Cardiac fibroblast (primary cell): ENCODE measurements at regions not wholly inside any gene's neighbourhood (a gene's known extent, or its start where the extent isn't known, plus 50 kb on each side); places are given as distances from the start of the nearest gene placed in this dataset.
A peak's percentile ranks its signal among the peaks of the same experiment; 100 is the strongest.
"Not testable (repeated sequence)": the region's sequence is repeated elsewhere in the genome, so short reads cannot be mapped to it uniquely, and the experiment has no call there.

ENCODE experiments used
- DNase-seq, 2 donors: peaks; one replicate each; pipeline versions ENCODE4 v3.0.0 to v3.0.0-alpha.2; 2010; ENCODE audit warnings: low read depth in 2 of 2
- H3K4me3 ChIP-seq, 2 donors: replicated peaks in 1 of 2; 1 replicate in 1 of 2; 2 replicates in 1 of 2; pipeline ENCODE4 v1.5.1; 2011; ENCODE audit warnings: low read depth in 2 of 2, low read length in 2 of 2, mild to moderate bottlenecking in 2 of 2, moderate library complexity in 1 of 2
- TF ChIP-seq, protein P1 (sequence below): IDR thresholded peaks from one replicate; pipeline ENCODE4 v1.5.1; 2011; ENCODE audit warnings: low read depth, mild to moderate bottlenecking, low read length, inconsistent platforms

DNA sequence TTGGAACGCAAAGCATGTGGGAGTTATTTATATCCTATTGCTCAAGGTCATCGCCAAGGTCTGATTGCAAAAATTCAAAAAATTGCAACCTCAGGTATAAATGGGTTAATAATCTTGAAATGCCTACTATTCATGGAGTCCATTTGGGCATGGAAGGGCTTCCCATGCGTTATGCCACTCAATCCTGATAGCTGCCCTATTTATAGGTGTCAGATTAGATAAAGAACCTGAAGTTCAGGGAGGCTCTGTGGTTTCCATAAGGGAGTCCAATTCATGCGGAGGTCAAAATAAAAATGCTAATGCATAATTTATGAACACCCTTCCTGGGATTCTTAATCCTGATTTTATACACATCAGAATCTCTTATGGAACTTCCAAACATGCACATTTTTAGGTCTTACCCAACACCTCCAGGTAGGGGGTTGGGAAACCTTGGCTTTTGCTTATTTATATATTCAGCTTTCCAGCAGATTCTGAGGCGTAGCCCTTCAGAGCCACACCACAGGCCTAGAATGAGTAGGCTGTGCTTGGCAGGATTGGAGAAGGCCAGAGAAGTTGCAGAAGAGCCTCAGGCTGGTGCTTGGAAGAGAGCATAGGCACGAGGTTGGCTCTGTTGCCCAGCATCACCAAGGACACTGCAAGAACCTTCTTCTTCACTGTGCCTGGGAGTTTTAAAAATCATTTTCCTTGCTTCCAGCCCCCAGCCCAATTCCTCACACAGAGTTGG lies 324.4 kb upstream of the CFAP20DC start:
- no peak overlapping the region for H3K4me3 ChIP-seq
- DNase-seq: no peak
- TF ChIP-seq, protein P1, sequence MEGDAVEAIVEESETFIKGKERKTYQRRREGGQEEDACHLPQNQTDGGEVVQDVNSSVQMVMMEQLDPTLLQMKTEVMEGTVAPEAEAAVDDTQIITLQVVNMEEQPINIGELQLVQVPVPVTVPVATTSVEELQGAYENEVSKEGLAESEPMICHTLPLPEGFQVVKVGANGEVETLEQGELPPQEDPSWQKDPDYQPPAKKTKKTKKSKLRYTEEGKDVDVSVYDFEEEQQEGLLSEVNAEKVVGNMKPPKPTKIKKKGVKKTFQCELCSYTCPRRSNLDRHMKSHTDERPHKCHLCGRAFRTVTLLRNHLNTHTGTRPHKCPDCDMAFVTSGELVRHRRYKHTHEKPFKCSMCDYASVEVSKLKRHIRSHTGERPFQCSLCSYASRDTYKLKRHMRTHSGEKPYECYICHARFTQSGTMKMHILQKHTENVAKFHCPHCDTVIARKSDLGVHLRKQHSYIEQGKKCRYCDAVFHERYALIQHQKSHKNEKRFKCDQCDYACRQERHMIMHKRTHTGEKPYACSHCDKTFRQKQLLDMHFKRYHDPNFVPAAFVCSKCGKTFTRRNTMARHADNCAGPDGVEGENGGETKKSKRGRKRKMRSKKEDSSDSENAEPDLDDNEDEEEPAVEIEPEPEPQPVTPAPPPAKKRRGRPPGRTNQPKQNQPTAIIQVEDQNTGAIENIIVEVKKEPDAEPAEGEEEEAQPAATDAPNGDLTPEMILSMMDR: no peak

DNA sequence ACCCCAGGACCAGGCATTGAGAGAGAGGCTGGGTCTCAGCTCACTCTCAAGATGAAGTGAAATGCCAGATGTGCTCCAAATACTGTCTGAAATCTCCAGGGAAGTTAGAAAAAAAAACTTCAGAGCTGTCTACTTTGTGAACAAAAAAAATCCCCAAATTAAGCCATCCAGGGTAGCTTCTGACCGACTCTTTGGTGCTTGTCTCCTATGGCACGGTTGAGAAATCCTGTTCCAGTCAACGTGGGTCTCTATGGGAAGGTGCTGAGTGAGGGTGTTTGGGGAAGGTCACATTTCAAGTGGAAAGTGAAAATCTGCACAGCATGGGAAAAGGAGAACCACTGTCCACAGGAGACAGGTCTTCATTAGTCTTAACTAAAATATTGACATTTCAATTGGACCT lies 322.5 kb upstream of the CFAP20DC start:
- no peak overlapping the region for H3K4me3 ChIP-seq
- DNase-seq: no peak
- TF ChIP-seq, protein P1: no peak

DNA sequence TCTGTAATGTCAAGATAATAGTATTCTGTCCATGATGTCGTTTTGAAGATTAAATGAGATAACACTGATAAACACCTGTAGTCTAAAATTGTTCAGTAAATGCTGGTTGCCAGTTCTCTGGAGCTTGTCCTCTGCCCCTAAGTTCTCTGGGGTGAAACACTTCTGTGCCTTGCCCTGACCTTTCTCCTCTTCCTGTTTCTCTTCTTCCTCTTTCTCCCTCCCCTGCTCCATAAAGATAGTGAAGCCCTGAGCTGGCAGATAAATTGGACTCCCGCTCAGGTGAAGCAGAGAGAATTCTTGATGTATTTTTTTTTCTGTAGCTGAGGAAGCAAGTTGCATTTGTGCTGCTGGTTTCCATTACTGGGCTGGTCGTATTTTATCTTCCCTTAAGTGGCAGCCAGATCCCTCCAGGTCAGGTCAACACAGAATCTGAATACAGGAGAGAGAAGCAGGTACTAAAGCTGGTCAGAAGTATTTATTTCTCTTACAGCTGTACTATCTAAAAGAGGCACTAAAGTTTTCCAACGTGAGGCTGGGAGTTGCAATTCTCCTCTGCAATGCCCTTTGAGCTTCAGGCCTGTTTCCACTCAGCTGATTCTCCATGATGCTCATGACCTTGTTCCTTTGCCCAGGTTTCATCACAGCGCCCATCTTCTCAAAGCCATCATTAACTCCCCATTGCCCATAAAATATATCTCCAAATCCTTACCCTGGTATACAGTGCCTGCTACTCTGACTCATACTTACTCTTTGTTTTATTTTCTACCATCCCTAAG lies 319.3 kb upstream of the CFAP20DC start:
- DNase-seq: no peak
- TF ChIP-seq, protein P1: no peak
- no peak overlapping the region for H3K4me3 ChIP-seq

DNA sequence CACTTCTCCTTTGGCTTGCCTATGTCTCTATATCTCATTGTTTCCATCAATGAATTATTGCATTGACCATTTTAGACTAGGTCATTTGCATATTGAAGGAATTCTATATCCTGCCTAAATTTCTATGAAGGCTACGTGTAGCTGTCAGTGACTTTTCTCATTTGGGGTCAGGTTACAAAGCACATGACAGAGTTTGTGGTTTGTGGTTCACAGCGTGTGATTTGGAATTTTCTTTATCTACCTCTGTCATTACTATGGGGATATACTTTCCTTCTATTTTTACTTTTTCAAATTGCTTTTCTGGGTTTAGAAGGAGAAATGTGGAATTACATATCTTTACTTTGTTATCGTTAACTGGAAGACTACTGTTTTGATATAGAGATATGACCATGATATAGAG lies 317.3 kb upstream of the CFAP20DC start:
- TF ChIP-seq, protein P1: no peak
- H3K4me3 ChIP-seq: no peak overlapping the region
- DNase-seq: no peak

DNA sequence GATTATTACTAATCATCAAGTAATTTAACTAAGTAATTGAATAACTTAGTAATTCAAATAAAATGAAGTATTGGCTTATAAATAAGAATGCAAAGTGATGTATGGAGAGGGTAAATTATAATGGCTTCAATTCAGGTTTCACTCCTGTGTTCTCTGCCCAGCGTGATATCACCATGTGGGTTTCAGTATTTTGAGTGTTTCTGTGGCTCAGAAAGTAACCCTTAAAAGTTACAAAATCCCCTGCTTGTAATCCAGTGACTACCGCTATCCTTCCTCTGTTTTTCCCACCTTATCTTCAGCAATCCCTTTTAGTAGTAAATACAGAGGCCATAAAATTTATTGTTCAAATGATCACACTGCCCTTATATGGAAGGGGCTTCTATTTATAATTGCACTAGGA lies 316.4 kb upstream of the CFAP20DC start:
- TF ChIP-seq, protein P1: no peak
- H3K4me3 ChIP-seq: no peak overlapping the region

DNA sequence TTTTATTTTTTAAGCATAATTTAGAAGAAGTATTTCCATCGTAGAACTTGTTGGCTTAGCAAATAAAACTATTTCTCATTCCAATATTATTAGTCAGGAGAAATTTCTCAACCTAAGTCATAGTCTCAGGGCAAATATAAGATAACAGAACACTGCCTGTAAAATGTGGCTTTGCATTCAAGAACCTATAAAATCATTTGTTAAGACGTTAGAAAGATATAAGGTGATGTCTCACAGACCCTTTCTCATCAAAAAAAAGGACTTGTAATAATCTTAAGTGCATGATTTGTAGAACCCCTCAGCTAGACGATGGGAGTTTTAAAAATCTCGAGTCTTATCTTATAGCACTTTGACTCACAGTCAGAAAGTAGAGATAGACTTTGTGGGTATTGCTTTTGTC lies 314.7 kb upstream of the CFAP20DC start:
- DNase-seq: peak; percentile 16 to 25
- TF ChIP-seq, protein P1: no peak
- no peak overlapping the region for H3K4me3 ChIP-seq

More for the DNA sequence above, 316.4 kb upstream of the CFAP20DC start:
- DNase-seq: no peak

DNA sequence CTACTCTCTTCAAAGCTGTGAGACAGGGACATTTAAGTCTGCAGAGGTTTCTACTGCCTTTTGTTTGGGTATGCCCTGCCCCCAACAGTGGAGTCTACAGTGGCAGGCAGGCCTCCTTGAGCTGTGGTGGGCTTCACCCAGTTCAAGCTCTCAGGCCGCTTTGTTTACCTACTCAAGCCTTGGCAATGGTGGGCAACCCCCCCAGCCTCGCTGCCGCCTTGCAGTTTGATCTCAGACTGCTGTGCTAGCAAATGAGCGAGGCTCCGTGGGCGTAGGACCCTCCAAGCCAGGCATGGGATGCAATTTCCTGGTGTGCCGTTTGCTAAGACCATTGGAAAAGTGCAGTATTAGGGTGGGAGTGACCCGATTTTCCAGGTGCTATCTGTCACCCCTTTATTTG lies 310.5 kb upstream of the CFAP20DC start:
- H3K4me3 ChIP-seq, DNase-seq: not testable (repeated sequence)
